SK-N-SH (cell line): ENCODE measurements at regions not wholly inside any gene's neighbourhood (a gene's known extent, or its start where the extent isn't known, plus 50 kb on each side); places are given as distances from the start of the nearest gene placed in this dataset.

Experiments
- CTCF ChIA-PET: fragments of 300-600, 350-600 bp; formaldehyde crosslinking; extraction: SDS; loops from one replicate; lab custom pipeline; 2021; lab: Yijun Ruan, JAX
- POLR2A ChIA-PET: fragments of 350-600 bp; sonication (Branson Sonifier 250); formaldehyde crosslinking; extraction: SDS; loops from one replicate; lab custom pipeline; 2020; ENCODE audit warnings: antibody characterized with exemption, inconsistent platforms; lab: Yijun Ruan, JAX
- DNase-seq: peaks from one replicate; pipeline ENCODE4 v3.0.0; 2012
- H2AFZ ChIP-seq: fragments of 200-600 bp; sonication (generic); 2 replicates; pipeline ENCODE4 v1.8.1; 2016; ENCODE audit warnings: antibody characterized with exemption, mild to moderate bottlenecking, low read depth
- H3F3A ChIP-seq: fragments of 200-600 bp; sonication (generic); replicated peaks from 2 replicates; pipeline ENCODE3; 2016; ENCODE audit warnings: antibody characterized with exemption, mild to moderate bottlenecking; ENCODE audit not compliant: insufficient read depth
- H3K27ac ChIP-seq, 2 experiments: fragments of 200-500 bp in 1 of 2; fragments of 200-600 bp in 1 of 2; sonication (Bioruptor generic) in 1 of 2; sonication (generic), shearing (Covaris generic) in 1 of 2; 2 replicates each; pipeline versions ENCODE4 v1.5.1 to v1.6.1; 2014 to 2016; ENCODE audit warnings: low read depth in 2 of 2, inconsistent platforms in 1 of 2, low read length in 1 of 2, mild to moderate bottlenecking in 1 of 2, mixed read lengths in 1 of 2
- H3K27me3 ChIP-seq: fragments of 200-600 bp; sonication (generic), shearing (Covaris generic); 2 replicates; pipeline ENCODE4 v1.6.1; 2016; ENCODE audit warnings: mixed run types; ENCODE audit not compliant: insufficient read depth
- H3K36me3 ChIP-seq, 2 experiments: fragments of 200-500 bp in 1 of 2; fragments of 200-600 bp in 1 of 2; sonication (Bioruptor generic) in 1 of 2; sonication (generic) in 1 of 2; replicated peaks in 1 of 2; 2 replicates each; pipeline versions ENCODE3 to v1.5.1; 2014 to 2016; ENCODE audit warnings: low read length in 1 of 2, mild to moderate bottlenecking in 1 of 2; ENCODE audit not compliant: insufficient read depth in 2 of 2, control insufficient read depth in 1 of 2
- H3K4me1 ChIP-seq, 2 experiments: fragments of 200-500 bp in 1 of 2; fragments of 200-600 bp in 1 of 2; sonication (Bioruptor generic) in 1 of 2; sonication (generic), shearing (Covaris generic) in 1 of 2; 2 replicates each; pipeline versions ENCODE4 v1.5.1 to v1.6.1; 2014 to 2016; ENCODE audit warnings: low read depth in 1 of 2, low read length in 1 of 2, mixed run types in 1 of 2; ENCODE audit not compliant: insufficient read depth in 2 of 2, control insufficient read depth in 1 of 2
- H3K4me2 ChIP-seq: fragments of 200-600 bp; sonication (generic), shearing (Covaris generic); 2 replicates; pipeline ENCODE4 v1.6.1; 2017; ENCODE audit warnings: mixed run types
- H3K4me3 ChIP-seq, 2 experiments: fragments of 200-500 bp in 1 of 2; fragments of 200-600 bp in 1 of 2; sonication (Bioruptor generic) in 1 of 2; sonication (generic), shearing (Covaris generic) in 1 of 2; 2 replicates each; pipeline versions ENCODE4 v1.5.1 to v1.8.1; 2014 to 2016; ENCODE audit warnings: low read depth in 2 of 2, inconsistent platforms in 1 of 2, low read length in 1 of 2, mild to moderate bottlenecking in 1 of 2, mixed read lengths in 1 of 2, moderate library complexity in 1 of 2
- H3K79me2 ChIP-seq: fragments of 200-600 bp; sonication (generic); 2 replicates; pipeline ENCODE4 v1.8.1; 2017; ENCODE audit warnings: mild to moderate bottlenecking; ENCODE audit not compliant: insufficient read depth
- H3K9ac ChIP-seq: fragments of 200-600 bp; sonication (generic); 2 replicates; pipeline ENCODE4 v1.6.1; 2017; ENCODE audit warnings: mixed run types
- H3K9me2 ChIP-seq: fragments of 200-600 bp; sonication (generic); 2 replicates; pipeline ENCODE4 v1.6.1; 2017; ENCODE audit warnings: mixed run types
- H3K9me3 ChIP-seq: fragments of 200-600 bp; sonication (generic); 2 replicates; pipeline ENCODE4 v1.6.1; 2017; ENCODE audit warnings: mixed run types, mild to moderate bottlenecking, moderate library complexity
- H4K20me1 ChIP-seq: fragments of 200-600 bp; sonication (generic); 2 replicates; pipeline ENCODE4 v1.6.1; 2017; ENCODE audit warnings: mild to moderate bottlenecking, mixed run types; ENCODE audit not compliant: insufficient read depth
- CHD2 ChIP-seq: fragments of 150-350 bp; IDR thresholded peaks from 2 replicates; pipeline ENCODE4 v1.6.1; 2018; ENCODE audit warnings: low read length; ENCODE audit not compliant: partially characterized antibody
- EZH2phosphoT487 ChIP-seq: fragments of 200-600 bp; sonication (generic); IDR thresholded peaks from 2 replicates; pipeline ENCODE4 v1.6.1; 2017; ENCODE audit warnings: low read depth, mixed run types, mild to moderate bottlenecking, antibody characterized with exemption, moderate library complexity, borderline replicate concordance
- FOXM1 ChIP-seq: IDR thresholded peaks from 2 replicates; pipeline ENCODE4 v1.4.0; 2012; ENCODE audit warnings: low read depth, mild to moderate bottlenecking
- GABPA ChIP-seq: IDR thresholded peaks from 2 replicates; pipeline ENCODE4 v1.4.0; 2012; ENCODE audit warnings: low read depth, mild to moderate bottlenecking
- NFIC ChIP-seq: IDR thresholded peaks from 2 replicates; pipeline ENCODE4 v1.4.0; 2012; ENCODE audit warnings: borderline replicate concordance
- NRF1 ChIP-seq: IDR thresholded peaks from 2 replicates; pipeline ENCODE4 v1.6.1; 2012; ENCODE audit warnings: low read depth, mild to moderate bottlenecking, low read length
- REST ChIP-seq: IDR thresholded peaks from 2 replicates; pipeline ENCODE4 v1.6.1; 2012; ENCODE audit warnings: mild to moderate bottlenecking, low read depth, low read length, moderate library complexity
- RFX5 ChIP-seq: IDR thresholded peaks from 2 replicates; pipeline ENCODE4 v1.6.1; 2012; ENCODE audit warnings: mild to moderate bottlenecking, improper control_type of control experiment, low read length
- RXRA ChIP-seq: IDR thresholded peaks from 2 replicates; pipeline ENCODE4 v1.4.0; 2012; ENCODE audit warnings: low read depth, mild to moderate bottlenecking, borderline replicate concordance
- TCF12 ChIP-seq: IDR thresholded peaks from 2 replicates; pipeline ENCODE4 v1.4.0; 2012
- TEAD4 ChIP-seq: IDR thresholded peaks from 2 replicates; pipeline ENCODE4 v1.4.0; 2012; ENCODE audit warnings: mild to moderate bottlenecking, borderline replicate concordance; ENCODE audit not compliant: insufficient read depth
- USF2 ChIP-seq: fragments of 150-350 bp; IDR thresholded peaks from 2 replicates; pipeline ENCODE4 v1.6.1; 2017; ENCODE audit warnings: antibody characterized with exemption, low read length, low read depth, borderline replicate concordance
- YY1 ChIP-seq: IDR thresholded peaks from 2 replicates; pipeline ENCODE4 v1.4.0; 2012; ENCODE audit warnings: low read depth, mild to moderate bottlenecking
- WGBS: methylation state at CpG from one replicate; pipeline ENCODE4 v1.1.6; 2017; ENCODE audit warnings: low lambda C conversion rate; 5-methylcytosine and 5-hydroxymethylcytosine counted together

- no peak for DNase-seq
- Histone ChIP-seq H3K36me3 (no peaks in the 10 kb centered on the region), H3K4me3 (no peak overlapping the region), H3K27ac (no peak overlapping the region), H3K27me3 (peaks cover 9% of the 10 kb centered on the region; the same call in 1 of the 2 replicates), H3K79me2 (no peaks in the 10 kb centered on the region), H3K4me1 (no peaks in the 10 kb centered on the region), H3K9ac (no peak overlapping the region), H2AFZ (no peak overlapping the region), H3K9me3 (no peaks in the 10 kb centered on the region), H3K4me2 (no peak overlapping the region), H4K20me1 (no peaks in the 10 kb centered on the region), H3K9me2 (no peaks in the 10 kb centered on the region), H3F3A (no peaks in the 10 kb centered on the region)
- TF ChIP-seq RFX5, result no peak
- no peak for TF ChIP-seq USF2
- no peak for TF ChIP-seq GABPA
- TF ChIP-seq TCF12, result no peak
- WGBS, result 0% methylated on average over 1 of the region's 1 CpG
- ChIA-PET CTCF (no interaction called here), POLR2A (no interaction called here)
Measured at GRCh38 chrX:95728446-95728845, 956.2 kb upstream of the DIAPH2 start.

GRCh38 chrX:95729401-95729800, 955.2 kb upstream of the DIAPH2 start:
- ChIA-PET POLR2A (no interaction called here), CTCF (no interaction called here)
- Histone ChIP-seq H3K9me3 (no peaks in the 10 kb centered on the region), H3K79me2 (no peaks in the 10 kb centered on the region), H3F3A (no peaks in the 10 kb centered on the region), H3K4me3 (no peak overlapping the region), H3K27me3 (peaks cover 9% of the 10 kb centered on the region; the same call in 1 of the 2 replicates), H3K4me1 (no peaks in the 10 kb centered on the region), H3K9me2 (no peaks in the 10 kb centered on the region), H4K20me1 (no peaks in the 10 kb centered on the region), H2AFZ (no peak overlapping the region), H3K27ac (no peak overlapping the region), H3K9ac (no peak overlapping the region), H3K4me2 (no peak overlapping the region), H3K36me3 (no peaks in the 10 kb centered on the region)
- WGBS, result 8% methylated on average over 3 of the region's 3 CpGs
- no peak for TF ChIP-seq TCF12
- TF ChIP-seq YY1, result no peak
- no peak for TF ChIP-seq REST
- no peak for TF ChIP-seq EZH2phosphoT487
- no peak for TF ChIP-seq RFX5
- no peak for TF ChIP-seq FOXM1
- no peak for TF ChIP-seq TEAD4
- TF ChIP-seq NFIC, result no peak
- TF ChIP-seq RXRA, result no peak
- TF ChIP-seq NRF1, result no peak
- TF ChIP-seq GABPA, result no peak
- TF ChIP-seq CHD2, result no peak
- DNase-seq, result no peak
